CD14-positive monocyte (primary cell): ENCODE measurements at regions not wholly inside any gene's neighbourhood (a gene's known extent, or its start where the extent isn't known, plus 50 kb on each side); places are given as distances from the start of the nearest gene placed in this dataset.

ENCODE experiments used
- DNase-seq, 3 donors: peaks; one replicate each; pipeline ENCODE4 v3.0.0-alpha.2; 2011 to 2022
- H2AFZ ChIP-seq: 2 replicates; pipeline ENCODE4 v1.6.0; 2012; ENCODE audit warnings: mild to moderate bottlenecking, low read depth, low read length, inconsistent platforms; ENCODE audit not compliant: insufficient read depth, poor library complexity, severe bottlenecking
- H3K27ac ChIP-seq, 2 donors: 1 replicate in 1 of 2; 2 replicates in 1 of 2; pipeline ENCODE4 v1.5.1; 2012 to 2013; ENCODE audit warnings: low read length in 2 of 2, control low read depth in 1 of 2, inconsistent platforms in 1 of 2, low read depth in 1 of 2, mild to moderate bottlenecking in 1 of 2
- H3K27me3 ChIP-seq, 2 donors: one replicate each; pipeline versions ENCODE4 v1.6.0 to v1.6.1; 2011 to 2013; ENCODE audit warnings: low read length in 2 of 2; ENCODE audit not compliant: control insufficient read depth in 2 of 2, insufficient read depth in 2 of 2
- H3K36me3 ChIP-seq, 2 donors: replicated peaks in 1 of 2; 1 replicate in 1 of 2; 2 replicates in 1 of 2; pipeline versions ENCODE4 v1.5.1 to v1.6.1; 2012 to 2013; ENCODE audit warnings: low read length in 2 of 2, control low read depth in 1 of 2, inconsistent platforms in 1 of 2, mild to moderate bottlenecking in 1 of 2; ENCODE audit not compliant: insufficient read depth in 2 of 2, control insufficient read depth in 1 of 2
- H3K4me1 ChIP-seq, 2 donors: 1 replicate in 1 of 2; 2 replicates in 1 of 2; pipeline versions ENCODE4 v1.5.1 to v1.6.1; 2012 to 2013; ENCODE audit warnings: low read length in 2 of 2, control low read depth in 1 of 2, inconsistent platforms in 1 of 2, mild to moderate bottlenecking in 1 of 2, moderate library complexity in 1 of 2; ENCODE audit not compliant: insufficient read depth in 2 of 2, control insufficient read depth in 1 of 2
- H3K4me2 ChIP-seq: replicated peaks from 2 replicates; pipeline ENCODE3; 2012; ENCODE audit warnings: low read length, moderate library complexity, mild to moderate bottlenecking; ENCODE audit not compliant: poor library complexity, severe bottlenecking; ENCODE audit errors: extremely low read depth
- H3K4me3 ChIP-seq, 3 experiments: fragments of 200-600 bp in 1 of 3; sonication (generic) in 1 of 3; replicated peaks in 1 of 3; 1 replicate in 2 of 3; 2 replicates in 1 of 3; pipeline ENCODE4 v1.5.1; 2011 to 2013; ENCODE audit warnings: low read length in 3 of 3, mild to moderate bottlenecking in 3 of 3, control low read depth in 2 of 3, low read depth in 2 of 3, inconsistent platforms in 1 of 3, moderate library complexity in 1 of 3
- H3K79me2 ChIP-seq: 2 replicates; pipeline ENCODE4 v1.6.0; 2012; ENCODE audit warnings: mild to moderate bottlenecking, control low read depth, inconsistent platforms, low read length, moderate library complexity; ENCODE audit not compliant: insufficient read depth
- H3K9ac ChIP-seq: 2 replicates; pipeline ENCODE4 v1.6.0; 2017; ENCODE audit warnings: low read length, mild to moderate bottlenecking; ENCODE audit not compliant: insufficient read depth, poor library complexity, severe bottlenecking
- H3K9me3 ChIP-seq, 2 donors: replicated peaks in 1 of 2; 1 replicate in 1 of 2; 2 replicates in 1 of 2; pipeline versions ENCODE4 v1.5.1 to v1.6.1; 2012 to 2013; ENCODE audit warnings: low read length in 2 of 2, control low read depth in 1 of 2; ENCODE audit not compliant: control insufficient read depth in 1 of 2, insufficient read depth in 1 of 2
- H4K20me1 ChIP-seq: 2 replicates; pipeline ENCODE4 v1.6.0; 2012; ENCODE audit warnings: mild to moderate bottlenecking, low read length, control low read depth, moderate library complexity; ENCODE audit not compliant: insufficient read depth
- H3K27ac Mint-ChIP-seq, 7 donors: one replicate each; pipeline ENCODE4 v1.8.0; 2020; ENCODE audit warnings: mild to moderate bottlenecking in 7 of 7, mixed read lengths in 7 of 7, moderate library complexity in 6 of 7, inconsistent platforms in 2 of 7
- H3K27me3 Mint-ChIP-seq, 3 donors: one replicate each; pipeline ENCODE4 v1.8.0; 2021 to 2022; ENCODE audit warnings: low read depth in 3 of 3, mild to moderate bottlenecking in 3 of 3, mixed read lengths in 3 of 3, moderate library complexity in 3 of 3, inconsistent platforms in 1 of 3
- H3K36me3 Mint-ChIP-seq, 2 donors: one replicate each; pipeline ENCODE4 v1.8.0; 2020; ENCODE audit warnings: mixed read lengths in 2 of 2, inconsistent platforms in 1 of 2, mild to moderate bottlenecking in 1 of 2
- H3K4me1 Mint-ChIP-seq: one replicate; pipeline ENCODE4 v1.8.0; 2020; ENCODE audit warnings: mild to moderate bottlenecking, mixed read lengths
- H3K4me3 Mint-ChIP-seq, 2 donors: one replicate each; pipeline ENCODE4 v1.8.0; 2020; ENCODE audit warnings: mild to moderate bottlenecking in 2 of 2, mixed read lengths in 2 of 2, moderate library complexity in 1 of 2
- H3K9me3 Mint-ChIP-seq, 7 donors: one replicate each; pipeline ENCODE4 v1.8.0; 2020 to 2022; ENCODE audit warnings: mixed read lengths in 7 of 7, mild to moderate bottlenecking in 6 of 7, moderate library complexity in 6 of 7, inconsistent platforms in 2 of 7
- CTCF ChIP-seq: fragments of 200-600 bp; IDR thresholded peaks from one replicate; pipeline ENCODE4 v1.8.0; 2022; ENCODE audit warnings: antibody characterized with exemption, mild to moderate bottlenecking
- WGBS: methylation state at CpG from one replicate; pipeline ENCODE4 v1.1.5; 2013; ENCODE audit warnings: missing lambda C conversion rate; ENCODE audit not compliant: insufficient coverage; 5-methylcytosine and 5-hydroxymethylcytosine counted together
- intact Hi-C, 2 donors: fragments of 100-400 bp; cut with micrococcal nuclease; formaldehyde crosslinking; loops; one replicate each; pipeline versions ENCODE4 v1.15.0 to v1.15.1; 2023

GRCh38 chr5:12147513-12147912 is 243.3 kb upstream of the CTNND2 start:
- Histone ChIP-seq H2AFZ (no peak overlapping the region), H3K27ac (no peak overlapping the region), H3K36me3 (no peaks in the 10 kb centered on the region), H3K4me1 (no peaks in the 10 kb centered on the region), H3K4me2 (no peak overlapping the region), H3K9ac (no peak overlapping the region), H3K79me2 (no peaks in the 10 kb centered on the region), H3K9me3 (peaks cover 4 to 12% of the 10 kb centered on the region in 2 donors), H3K27me3 (no peaks in the 10 kb centered on the region), H3K4me3 (no peak overlapping the region), H4K20me1 (no peaks in the 10 kb centered on the region)
- H3K27ac Mint-ChIP-seq = no peak overlapping the region
- no peak for TF ChIP-seq CTCF
- H3K27me3 Mint-ChIP-seq = no peaks in the 10 kb centered on the region
- H3K36me3 Mint-ChIP-seq = no peaks in the 10 kb centered on the region
- H3K4me1 Mint-ChIP-seq = no peaks in the 10 kb centered on the region
- DNase-seq = no peak
- peaks cover 1 to 15% (median 4%) of the 10 kb centered on the region in 7 donors for H3K9me3 Mint-ChIP-seq
- no peak overlapping the region for H3K4me3 Mint-ChIP-seq
- intact Hi-C loops = no loop called here

DNA sequence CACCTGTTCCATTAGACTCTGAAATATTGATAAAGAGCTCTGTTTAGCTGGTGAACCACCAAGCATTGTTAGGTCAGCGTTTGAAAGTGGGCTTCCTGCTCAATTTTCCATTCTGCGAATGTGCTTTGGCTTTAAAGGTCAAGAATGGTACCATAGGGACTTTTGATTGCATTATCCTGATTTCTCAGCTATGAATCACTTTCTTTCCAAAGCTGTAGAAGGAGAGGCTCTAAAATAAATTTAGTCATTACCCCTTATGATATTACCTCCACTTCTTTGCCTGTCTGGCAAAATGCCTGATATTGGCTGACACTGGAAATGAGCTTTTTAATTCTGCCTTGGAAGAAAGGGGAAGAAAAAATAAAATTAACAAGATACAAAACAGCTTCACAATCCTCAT is 237.2 kb upstream of the CTNND2 start:
- H3K9ac ChIP-seq = no peak overlapping the region
- no peak overlapping the region for H2AFZ ChIP-seq
- Mint-ChIP-seq H3K4me1 (no peaks in the 10 kb centered on the region), H3K9me3 (peaks cover 0 to 11% (median 2%) of the 10 kb centered on the region in 7 donors), H3K4me3 (no peak overlapping the region), H3K27me3 (no peaks in the 10 kb centered on the region), H3K27ac (no peak overlapping the region), H3K36me3 (no peaks in the 10 kb centered on the region)
- 67% methylated on average over 1 of the region's 2 CpGs for WGBS
- no peaks in the 10 kb centered on the region for H3K79me2 ChIP-seq
- no peak overlapping the region for H3K4me3 ChIP-seq
- H3K4me1 ChIP-seq = no peaks in the 10 kb centered on the region
- H3K4me2 ChIP-seq = no peak overlapping the region
- intact Hi-C loops = no loop called here
- no peaks in the 10 kb centered on the region for H4K20me1 ChIP-seq
- no peaks in the 10 kb centered on the region for H3K27me3 ChIP-seq
- peaks cover 3% of the 10 kb centered on the region in 2 donors for H3K9me3 ChIP-seq
- DNase-seq = no peak
- H3K27ac ChIP-seq = no peak overlapping the region
- no peak for TF ChIP-seq CTCF
- no peaks in the 10 kb centered on the region for H3K36me3 ChIP-seq
